PC-9 (cell line): ENCODE measurements at regions not wholly inside any gene's neighbourhood (a gene's known extent, or its start where the extent isn't known, plus 50 kb on each side); places are given as distances from the start of the nearest gene placed in this dataset.

Experiments used
- BruUV-seq: library from RNA; stranded (reverse); fragments of 400-500 nt; replicated peaks from 2 replicates; lab custom pipeline; 2021; lab: Mats Ljungman, UMichigan
- CTCF ChIA-PET: fragments of 300-600 bp; sonication (Branson Sonifier 250); formaldehyde crosslinking; loops from one replicate; lab custom pipeline; 2022; ENCODE audit warnings: antibody characterized with exemption; lab: Charles Lee
- POLR2A ChIA-PET: fragments of 300-600 bp; sonication (Branson Sonifier 250); formaldehyde crosslinking; loops from one replicate; lab custom pipeline; 2022; ENCODE audit warnings: antibody characterized with exemption; ENCODE audit not compliant: unreplicated experiment; lab: Charles Lee
- DNase-seq, 2 experiments: peaks; one replicate each; pipeline versions ENCODE4 v3.0.0 to v3.0.0-alpha.2; 2015 to 2022; ENCODE audit warnings: mixed read lengths in 1 of 2
- H2AFZ ChIP-seq: fragments of 200-600 bp; sonication (generic); 2 replicates; pipeline ENCODE4 v1.8.1; 2017; ENCODE audit warnings: antibody characterized with exemption
- H3F3A ChIP-seq: fragments of 200-600 bp; sonication (generic); 2 replicates; pipeline ENCODE4 v1.8.1; 2017; ENCODE audit warnings: antibody characterized with exemption, mild to moderate bottlenecking, low read depth; ENCODE audit not compliant: insufficient read depth
- H3K27ac ChIP-seq: fragments of 200-600 bp; sonication (generic); 2 replicates; pipeline ENCODE4 v1.6.1; 2016; ENCODE audit warnings: mixed run types
- H3K27me3 ChIP-seq: fragments of 200-600 bp; sonication (generic); 2 replicates; pipeline ENCODE4 v1.6.1; 2016; ENCODE audit warnings: low read depth, mixed run types; ENCODE audit not compliant: insufficient read depth
- H3K36me3 ChIP-seq: fragments of 200-600 bp; sonication (generic); 2 replicates; pipeline ENCODE4 v1.6.1; 2016; ENCODE audit warnings: low read depth, mixed run types
- H3K4me1 ChIP-seq: fragments of 200-600 bp; sonication (generic); replicated peaks from 2 replicates; pipeline ENCODE4 v1.6.1; 2016; ENCODE audit warnings: mixed run types; ENCODE audit not compliant: insufficient read depth
- H3K4me2 ChIP-seq: fragments of 200-600 bp; sonication (generic); 2 replicates; pipeline ENCODE4 v1.6.1; 2017; ENCODE audit warnings: mixed run types
- H3K4me3 ChIP-seq: fragments of 200-600 bp; sonication (generic); 2 replicates; pipeline ENCODE4 v1.6.1; 2016; ENCODE audit warnings: mixed run types
- H3K79me2 ChIP-seq: fragments of 200-600 bp; sonication (generic); 2 replicates; pipeline ENCODE4 v1.6.1; 2017; ENCODE audit warnings: low read depth, mixed run types
- H3K9me2 ChIP-seq: fragments of 200-600 bp; sonication (generic); 2 replicates; pipeline ENCODE4 v1.8.1; 2017; ENCODE audit warnings: mild to moderate bottlenecking; ENCODE audit not compliant: insufficient read depth
- H3K9me3 ChIP-seq: fragments of 200-600 bp; sonication (generic); 2 replicates; pipeline ENCODE4 v1.8.1; 2016; ENCODE audit warnings: low read depth; ENCODE audit not compliant: insufficient read depth
- H4K20me1 ChIP-seq: fragments of 200-600 bp; sonication (generic); 2 replicates; pipeline ENCODE4 v1.8.1; 2017; ENCODE audit not compliant: insufficient read depth
- EZH2 ChIP-seq: fragments of 200-600 bp; sonication (generic); IDR thresholded peaks from 2 replicates; pipeline ENCODE4 v1.8.0; 2017; ENCODE audit warnings: antibody characterized with exemption, low read depth
- intact Hi-C: fragments of 100-400 bp; cut with micrococcal nuclease; formaldehyde crosslinking; loops from one replicate; pipeline ENCODE4 v1.10.0; 2022; ENCODE audit not compliant: unreplicated experiment
- TF ChIP-seq, protein P1 (sequence below): fragments of 200-600 bp; sonication (generic); conservative IDR thresholded peaks from 2 replicates; pipeline ENCODE4 v1.6.1; 2017; ENCODE audit warnings: mixed run types, antibody characterized with exemption, mild to moderate bottlenecking, moderate library complexity

DNA sequence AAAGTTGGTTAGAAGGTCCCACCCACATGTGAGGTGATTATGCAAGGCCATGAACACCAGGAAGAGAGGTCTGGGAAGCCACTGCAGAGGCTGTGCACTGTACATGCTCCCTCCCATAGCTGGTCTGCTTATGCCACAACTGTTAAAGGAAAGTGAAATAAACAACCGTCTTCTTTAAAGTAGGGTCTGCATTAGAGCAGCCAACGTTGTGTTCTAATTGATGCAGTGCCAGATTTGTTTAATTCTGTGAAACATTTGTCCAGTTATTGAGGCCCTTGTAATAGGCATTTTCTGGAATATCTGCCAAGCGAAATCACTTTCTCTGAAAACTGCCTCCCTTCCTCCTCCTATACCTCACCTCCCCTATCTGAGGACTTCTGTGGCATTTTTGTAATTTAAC, 224.0 kb upstream of the LNX1 start:
- no peak overlapping the region for H2AFZ ChIP-seq
- no peaks in the 10 kb centered on the region for H3K9me2 ChIP-seq
- H3K9me3 ChIP-seq, result no peaks in the 10 kb centered on the region
- no peaks in the 10 kb centered on the region for H3F3A ChIP-seq
- no peaks in the 10 kb centered on the region for H3K79me2 ChIP-seq
- H4K20me1 ChIP-seq, result no peaks in the 10 kb centered on the region
- no peak overlapping the region for H3K4me3 ChIP-seq
- H3K36me3 ChIP-seq, result no peaks in the 10 kb centered on the region
- intact Hi-C loops, result no loop called here
- no peak overlapping the region for H3K4me2 ChIP-seq
- CTCF ChIA-PET, result no interaction called here
- POLR2A ChIA-PET, result no interaction called here
- TF ChIP-seq, protein P1, sequence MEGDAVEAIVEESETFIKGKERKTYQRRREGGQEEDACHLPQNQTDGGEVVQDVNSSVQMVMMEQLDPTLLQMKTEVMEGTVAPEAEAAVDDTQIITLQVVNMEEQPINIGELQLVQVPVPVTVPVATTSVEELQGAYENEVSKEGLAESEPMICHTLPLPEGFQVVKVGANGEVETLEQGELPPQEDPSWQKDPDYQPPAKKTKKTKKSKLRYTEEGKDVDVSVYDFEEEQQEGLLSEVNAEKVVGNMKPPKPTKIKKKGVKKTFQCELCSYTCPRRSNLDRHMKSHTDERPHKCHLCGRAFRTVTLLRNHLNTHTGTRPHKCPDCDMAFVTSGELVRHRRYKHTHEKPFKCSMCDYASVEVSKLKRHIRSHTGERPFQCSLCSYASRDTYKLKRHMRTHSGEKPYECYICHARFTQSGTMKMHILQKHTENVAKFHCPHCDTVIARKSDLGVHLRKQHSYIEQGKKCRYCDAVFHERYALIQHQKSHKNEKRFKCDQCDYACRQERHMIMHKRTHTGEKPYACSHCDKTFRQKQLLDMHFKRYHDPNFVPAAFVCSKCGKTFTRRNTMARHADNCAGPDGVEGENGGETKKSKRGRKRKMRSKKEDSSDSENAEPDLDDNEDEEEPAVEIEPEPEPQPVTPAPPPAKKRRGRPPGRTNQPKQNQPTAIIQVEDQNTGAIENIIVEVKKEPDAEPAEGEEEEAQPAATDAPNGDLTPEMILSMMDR, result no peak
- TF ChIP-seq EZH2, result no peak
- no TSS peak for BruUV-seq
- H3K27ac ChIP-seq, result no peak overlapping the region
- DNase-seq, result no peak
- no peaks in the 10 kb centered on the region for H3K4me1 ChIP-seq
- H3K27me3 ChIP-seq, result no peaks in the 10 kb centered on the region

DNA sequence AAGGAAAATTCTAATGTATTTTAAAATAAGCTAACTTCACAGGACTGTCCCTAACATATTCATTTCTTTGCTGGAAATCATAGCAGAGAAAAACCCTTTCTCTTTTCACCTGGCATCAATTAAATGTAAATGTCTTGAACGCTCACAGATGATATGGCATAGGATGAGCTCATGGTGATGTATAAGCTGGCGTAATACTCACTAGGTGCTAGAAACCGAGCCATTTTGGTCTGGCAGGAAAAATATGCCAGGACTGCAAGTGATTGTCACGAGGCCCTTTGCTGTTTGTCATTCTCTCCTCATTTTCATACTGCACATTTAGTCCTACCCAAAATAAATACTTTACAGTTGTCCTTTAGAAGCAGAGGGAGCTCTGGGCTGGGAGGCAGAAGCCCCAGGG, 222.7 kb upstream of the LNX1 start:
- Histone ChIP-seq H3K79me2 (no peaks in the 10 kb centered on the region), H3K9me2 (no peaks in the 10 kb centered on the region), H3K27me3 (no peaks in the 10 kb centered on the region), H2AFZ (no peak overlapping the region), H3K4me3 (no peak overlapping the region), H3K27ac (no peak overlapping the region), H3K4me1 (no peaks in the 10 kb centered on the region), H3K36me3 (no peaks in the 10 kb centered on the region), H3F3A (no peaks in the 10 kb centered on the region), H3K4me2 (no peak overlapping the region), H3K9me3 (no peaks in the 10 kb centered on the region), H4K20me1 (no peaks in the 10 kb centered on the region)
- CTCF ChIA-PET, result no interaction called here
- intact Hi-C loops, result no loop called here
- no TSS peak for BruUV-seq
- no peak for DNase-seq
- POLR2A ChIA-PET, result no interaction called here
- no peak for TF ChIP-seq EZH2
- TF ChIP-seq, protein P1, result no peak

DNA sequence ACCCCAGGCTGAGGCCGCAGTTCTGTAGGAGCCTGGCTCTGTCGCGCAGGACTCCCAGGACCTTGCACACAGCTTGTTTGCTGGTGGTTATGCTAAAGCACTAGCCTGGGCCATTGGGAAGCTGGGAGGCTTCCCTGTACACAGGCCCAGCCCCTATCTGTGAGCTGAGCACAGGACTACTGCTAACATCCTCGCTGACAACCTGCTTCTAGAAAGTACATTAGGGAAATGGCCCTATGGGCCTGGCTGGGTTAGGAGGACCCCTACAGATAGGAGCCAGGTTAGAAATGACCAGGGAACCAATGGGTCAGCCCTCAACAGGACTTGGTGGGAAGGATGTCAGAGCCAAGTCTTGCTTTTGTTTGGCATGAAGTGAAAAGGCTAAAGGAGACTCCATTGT, 219.4 kb upstream of the LNX1 start:
- Histone ChIP-seq H3K27ac (no peak overlapping the region), H3K79me2 (no peaks in the 10 kb centered on the region), H3K9me3 (no peaks in the 10 kb centered on the region), H3K4me1 (no peaks in the 10 kb centered on the region), H3K36me3 (no peaks in the 10 kb centered on the region), H4K20me1 (no peaks in the 10 kb centered on the region), H3K4me3 (no peak overlapping the region), H3K4me2 (no peak overlapping the region), H2AFZ (no peak overlapping the region), H3K9me2 (no peaks in the 10 kb centered on the region), H3K27me3 (no peaks in the 10 kb centered on the region), H3F3A (no peaks in the 10 kb centered on the region)
- no peak for DNase-seq
- CTCF ChIA-PET, result no interaction called here
- intact Hi-C loops, result no loop called here
- POLR2A ChIA-PET, result no interaction called here
- no peak for TF ChIP-seq EZH2
- TF ChIP-seq, protein P1, result no peak
- BruUV-seq, result no TSS peak
